Stimulated activated CD8-positive, alpha-beta memory T cell treated with anti-CD3 and anti-CD28 coated beads, Interleukin-4, amount 100 ng/mL, for 48 hours (primary cell): ENCODE measurements at regions not wholly inside any gene's neighbourhood (a gene's known extent, or its start where the extent isn't known, plus 50 kb on each side); places are given as distances from the start of the nearest gene placed in this dataset.
"Not testable (repeated sequence)": the region's sequence is repeated elsewhere in the genome, so short reads cannot be mapped to it uniquely, and the experiment has no call there.

Experiments
- DNase-seq: peaks from one replicate; pipeline ENCODE4 v3.0.0-alpha.2; 2020

GRCh38 chr13:90222758-90223157 is 1124.7 kb upstream of the MIR17HG start:
- DNase-seq, result no peak

- no peak for DNase-seq
These were observed 1117.2 kb upstream of the MIR17HG start for GRCh38 chr13:90230311-90230710.

DNA sequence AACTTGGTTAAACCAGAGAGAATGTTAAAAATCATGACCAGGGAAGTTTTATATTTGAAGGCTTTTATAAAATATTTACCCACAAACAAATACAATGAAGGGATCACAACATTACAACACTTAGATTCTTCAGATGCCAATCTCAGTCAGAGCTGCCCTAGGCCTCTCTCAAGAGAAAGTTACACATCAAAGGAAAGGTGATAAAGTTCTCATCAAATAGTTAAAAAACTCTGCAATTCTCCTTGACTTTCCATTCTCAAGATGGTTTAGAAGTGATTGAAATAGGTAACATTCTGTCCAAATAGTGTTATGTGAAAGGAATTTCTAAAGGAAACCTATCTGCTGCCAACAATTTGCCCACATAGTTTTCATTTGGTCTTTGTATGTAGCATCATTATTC is 1115.2 kb upstream of the MIR17HG start:
- DNase-seq, result no peak

- no peak for DNase-seq
These were observed 1113.4 kb upstream of the MIR17HG start for GRCh38 chr13:90233933-90234672.

DNA sequence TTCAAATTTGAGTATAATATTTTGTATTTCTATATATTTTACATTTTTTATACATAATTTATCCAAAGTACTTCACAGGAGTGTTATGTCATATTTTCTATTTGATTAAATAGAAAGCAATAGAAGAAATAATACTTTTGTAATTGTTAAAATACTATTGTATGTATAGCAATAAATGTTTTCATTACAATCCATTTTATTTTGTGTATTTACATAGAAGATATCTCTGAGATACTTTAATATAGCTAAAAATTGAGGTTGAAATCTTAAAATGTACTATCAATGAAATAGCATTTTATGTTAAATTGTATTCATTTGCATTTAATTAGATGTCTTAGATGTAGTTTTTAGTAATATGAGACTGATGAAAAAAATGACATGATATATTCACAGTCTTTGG is 1109.6 kb upstream of the MIR17HG start:
- no peak for DNase-seq

DNA sequence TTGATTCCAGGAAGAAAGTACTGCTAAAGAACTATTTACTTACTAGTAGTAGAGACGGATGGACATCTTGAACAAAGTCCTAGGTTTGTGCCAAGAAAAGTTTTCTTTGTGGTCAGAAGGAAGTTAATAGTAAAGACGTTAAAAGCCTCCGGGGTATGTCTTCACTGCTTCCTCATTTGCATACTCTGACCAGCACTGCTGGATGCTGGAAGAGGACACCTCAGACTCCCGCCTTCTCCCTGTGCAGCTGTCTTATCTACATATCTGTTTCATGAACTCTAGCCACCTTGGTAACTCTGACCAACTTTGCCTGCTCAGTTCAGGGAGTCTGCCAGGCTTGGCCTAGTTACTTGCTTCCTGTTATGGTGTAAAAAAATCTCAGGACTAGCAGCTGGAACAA is 1109.1 kb upstream of the MIR17HG start:
- no peak for DNase-seq

DNA sequence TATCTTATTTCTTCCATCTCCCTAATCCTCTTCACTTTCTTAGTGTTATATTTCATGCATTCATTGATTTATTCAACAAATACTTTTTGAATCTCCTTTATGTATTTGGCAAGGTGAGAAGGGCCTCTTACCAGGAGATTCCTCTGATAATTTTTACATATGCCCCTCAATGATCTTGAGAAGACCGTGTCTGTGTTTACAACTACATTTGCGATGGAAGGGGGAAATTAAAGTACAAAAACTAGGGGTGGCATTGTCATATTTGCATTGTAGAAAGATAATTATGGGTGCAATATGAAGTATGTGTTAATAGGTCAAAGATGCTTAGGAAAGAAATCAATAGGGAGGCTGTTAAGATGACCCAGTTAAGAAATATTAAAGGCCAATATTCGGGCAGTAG is 1108.4 kb upstream of the MIR17HG start:
- DNase-seq, result no peak

GRCh38 chr13:90246005-90246404 is 1101.5 kb upstream of the MIR17HG start:
- no peak for DNase-seq

- DNase-seq, result no peak
These were observed 1100.7 kb upstream of the MIR17HG start for GRCh38 chr13:90246687-90247345.

DNA sequence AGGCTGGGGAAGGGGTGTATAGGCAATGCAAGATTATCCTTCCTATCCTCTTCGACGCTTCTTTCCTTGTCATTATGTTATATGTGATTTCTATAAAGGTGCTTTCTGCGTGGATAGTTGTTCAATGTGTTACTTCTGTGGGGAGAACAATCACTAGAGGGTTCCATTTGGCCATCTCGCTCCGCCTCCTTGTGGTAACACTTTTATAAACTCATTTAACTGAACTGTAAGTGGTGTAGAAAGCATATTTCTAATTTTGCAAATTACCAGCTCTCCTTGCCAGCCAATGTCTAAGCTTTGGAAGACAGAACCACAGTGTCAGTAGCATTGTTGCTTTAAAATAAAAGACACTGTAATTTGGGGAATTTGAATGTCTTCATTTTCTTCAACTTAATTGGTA is 1093.7 kb upstream of the MIR17HG start:
- DNase-seq, result no peak

GRCh38 chr13:90254437-90254836 is 1093.0 kb upstream of the MIR17HG start:
- DNase-seq, result no peak

DNA sequence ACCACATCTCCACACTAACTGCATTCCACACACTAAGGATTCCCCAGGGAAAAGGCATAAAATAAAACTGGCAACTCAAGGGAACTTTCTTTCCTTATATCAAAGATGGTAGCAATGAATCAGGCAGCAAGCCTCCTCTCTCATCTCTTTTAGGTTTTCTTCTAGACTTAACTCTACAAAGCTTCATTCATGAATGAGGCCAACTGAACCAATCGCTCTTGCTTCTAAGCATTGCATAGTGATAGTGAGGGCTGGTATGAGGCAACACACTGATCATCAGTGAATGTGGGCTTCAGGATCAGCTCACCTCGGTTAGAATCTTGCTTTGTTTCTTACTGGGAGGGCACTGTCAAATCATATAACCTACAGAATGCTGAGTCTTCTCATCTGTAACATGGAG is 1090.7 kb upstream of the MIR17HG start:
- DNase-seq, result no peak

- no peak for DNase-seq
These were observed 1089.4 kb upstream of the MIR17HG start for GRCh38 chr13:90258129-90258528.

DNA sequence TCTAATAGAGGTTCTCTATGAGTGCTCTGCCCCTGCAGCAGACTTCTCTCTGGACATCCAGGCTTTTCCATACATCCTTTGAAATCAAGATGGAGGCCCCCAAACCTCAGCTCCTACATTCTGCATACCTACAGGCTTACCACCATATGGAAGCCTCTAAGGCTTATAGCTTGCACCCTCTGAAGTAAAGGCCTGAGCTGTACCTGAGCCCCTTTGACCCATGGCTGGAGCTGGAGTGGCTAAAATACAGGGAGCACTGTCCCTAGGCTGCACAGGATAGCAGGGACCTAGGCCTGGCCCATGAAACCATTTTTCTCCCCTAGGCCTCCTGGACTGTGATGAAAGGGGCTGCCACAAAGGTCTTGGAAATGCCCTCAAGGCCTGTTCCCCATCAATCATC is 1086.1 kb upstream of the MIR17HG start:
- DNase-seq, result no peak

DNA sequence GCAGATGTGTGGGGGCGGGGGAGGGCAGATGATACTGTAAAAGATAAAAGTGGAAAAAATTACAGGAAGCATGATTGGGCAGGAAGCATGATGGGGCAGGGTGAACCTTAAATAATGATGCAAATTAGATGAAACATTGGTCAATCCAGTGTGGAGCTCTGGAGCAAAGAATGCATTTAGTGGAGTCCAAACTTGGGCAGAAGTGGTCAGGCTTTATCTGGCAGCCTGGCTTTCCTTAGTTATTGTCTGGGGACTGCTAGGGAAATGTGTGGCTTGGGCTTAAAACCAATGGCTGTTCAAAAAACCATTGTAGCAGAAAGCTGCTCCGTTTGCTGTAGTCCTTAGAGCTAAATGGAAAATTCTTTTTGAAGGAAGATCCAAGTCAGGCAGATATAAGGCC is 1077.3 kb upstream of the MIR17HG start:
- no peak for DNase-seq

DNA sequence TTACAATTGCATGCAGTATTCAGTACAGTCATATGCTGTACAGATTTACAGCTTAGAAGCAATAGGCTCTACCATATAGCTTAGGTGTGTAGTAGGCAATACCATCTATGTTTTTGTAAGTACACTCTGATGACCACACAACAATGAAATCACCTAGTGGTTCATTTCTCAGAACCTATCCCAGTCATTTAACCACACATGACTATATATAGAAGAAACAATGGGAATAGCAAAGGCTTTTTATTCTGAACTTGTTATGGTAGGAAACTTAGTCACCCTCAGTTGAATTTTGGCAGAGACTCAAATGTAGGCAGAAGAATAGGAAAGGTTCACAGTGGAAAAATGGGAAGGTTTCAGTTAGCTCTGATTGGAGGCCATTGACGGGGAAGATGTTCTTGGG is 1075.1 kb upstream of the MIR17HG start:
- no peak for DNase-seq

GRCh38 chr13:90276216-90276615 is 1071.3 kb upstream of the MIR17HG start:
- DNase-seq, result no peak

- DNase-seq, result not testable (repeated sequence)
These were observed 1069.3 kb upstream of the MIR17HG start for GRCh38 chr13:90278231-90278630.

DNA sequence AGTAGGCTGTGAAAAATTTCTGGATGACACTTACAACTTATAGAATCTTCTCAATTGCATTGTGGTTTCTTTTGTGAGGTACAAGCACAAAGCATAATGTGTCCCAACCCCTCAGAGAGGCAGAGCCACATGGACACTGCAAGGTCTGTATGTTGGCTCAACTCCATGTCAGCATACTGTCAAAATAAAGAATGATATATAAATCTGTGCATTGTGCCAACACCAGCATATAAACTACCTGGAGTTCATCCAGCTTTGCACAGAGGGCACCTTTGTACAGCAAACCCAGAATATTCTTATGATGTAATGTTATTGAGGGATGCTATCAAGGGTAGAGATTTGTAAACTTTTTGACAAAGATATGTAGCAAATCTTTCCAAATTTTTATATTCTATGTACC is 1065.8 kb upstream of the MIR17HG start:
- no peak for DNase-seq

- DNase-seq, result no peak
These were observed 1060.0 kb upstream of the MIR17HG start for GRCh38 chr13:90287521-90287920.

- no peak for DNase-seq
These were observed 1053.6 kb upstream of the MIR17HG start for GRCh38 chr13:90293793-90294361.

- no peak for DNase-seq
These were observed 1048.2 kb upstream of the MIR17HG start for GRCh38 chr13:90299238-90299637.

GRCh38 chr13:90300015-90300414 is 1047.5 kb upstream of the MIR17HG start:
- DNase-seq, result no peak

DNA sequence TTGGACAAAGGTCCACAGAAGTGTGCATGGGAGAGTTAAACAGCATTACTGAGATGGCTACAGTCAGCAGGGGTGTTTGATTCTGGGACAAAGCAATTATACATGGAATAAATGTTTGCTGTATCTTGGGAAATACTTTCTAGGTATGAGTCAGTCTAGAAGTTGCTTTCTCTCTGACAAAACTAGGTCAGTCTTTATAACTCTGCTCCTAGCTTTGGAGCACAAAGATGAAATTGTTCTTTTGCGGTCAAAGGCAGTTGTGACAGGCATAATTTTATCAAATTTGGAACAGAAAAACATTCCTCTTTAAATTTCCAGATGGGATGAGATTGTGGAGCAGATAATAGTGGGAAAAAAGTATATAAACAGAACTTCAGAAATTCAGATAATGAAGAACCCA is 1045.4 kb upstream of the MIR17HG start:
- no peak for DNase-seq

- DNase-seq, result no peak
These were observed 1041.7 kb upstream of the MIR17HG start for GRCh38 chr13:90305796-90306195.
